NCI-H524 (cell line): ENCODE measurements at regions not wholly inside any gene's neighbourhood (a gene's known extent, or its start where the extent isn't known, plus 50 kb on each side); places are given as distances from the start of the nearest gene placed in this dataset.

ENCODE experiments used
- DNase-seq, 2 experiments: peaks; one replicate each; lab custom pipeline; 2025; lab: John Stamatoyannopoulos, UW

- no peak for DNase-seq
Measured at GRCh38 chr5:2441495-2442180, 309.8 kb downstream of the IRX2 start.

GRCh38 chr5:2439608-2440007, 311.9 kb downstream of the IRX2 start:
- DNase-seq, result no peak

GRCh38 chr5:2433086-2433485, 318.4 kb downstream of the IRX2 start:
- no peak for DNase-seq

GRCh38 chr5:2432076-2432920, 319.2 kb downstream of the IRX2 start:
- DNase-seq, result no peak

- DNase-seq, result no peak
Measured at GRCh38 chr5:2430606-2431005, 320.9 kb downstream of the IRX2 start.

GRCh38 chr5:2427983-2428382, 323.5 kb downstream of the IRX2 start:
- no peak for DNase-seq

- DNase-seq, result no peak
Measured at GRCh38 chr5:2423634-2424033, 327.8 kb downstream of the IRX2 start.

DNA sequence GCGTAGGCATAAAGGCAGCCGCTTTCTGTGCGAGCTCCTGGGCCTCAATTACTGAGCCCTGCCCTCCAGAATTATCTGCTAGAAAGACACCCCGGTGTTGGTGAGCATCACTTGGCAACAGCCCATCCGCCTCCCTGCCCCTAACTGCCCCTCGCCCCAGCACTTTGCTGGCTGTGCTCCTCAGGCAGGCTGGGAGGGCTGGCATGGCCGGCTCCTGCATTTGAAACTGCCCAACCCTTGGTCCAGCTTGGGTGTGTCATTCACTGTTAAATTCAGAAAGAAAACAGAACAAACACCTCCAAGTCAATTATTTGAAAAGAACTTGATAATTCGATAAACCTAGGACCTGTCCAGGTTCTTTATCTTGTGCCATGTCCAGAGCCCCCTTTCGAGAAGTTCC, 334.2 kb downstream of the IRX2 start:
- DNase-seq, result no peak

DNA sequence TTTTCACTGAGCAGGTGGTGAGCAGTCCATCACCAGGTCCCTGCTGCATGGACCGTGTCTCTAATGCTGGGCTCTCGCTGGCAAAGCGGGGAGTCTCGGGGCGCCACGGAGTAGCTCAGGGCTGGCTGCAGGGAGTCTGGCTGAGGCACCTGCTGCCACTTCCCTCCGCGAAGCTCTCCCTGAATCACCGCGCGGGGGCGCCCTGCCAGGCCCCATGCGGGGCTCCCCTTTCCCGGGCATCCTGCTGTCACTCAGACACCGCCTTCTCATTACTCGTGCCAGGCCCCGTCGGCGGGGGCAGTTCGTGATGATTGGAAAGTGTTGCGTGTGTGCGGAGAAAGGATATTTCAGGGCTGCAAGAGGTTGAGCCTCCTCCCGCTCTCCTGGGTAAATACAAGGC, 335.8 kb downstream of the IRX2 start:
- no peak for DNase-seq

- DNase-seq, result no peak
Measured at GRCh38 chr5:2410451-2410850, 341.0 kb downstream of the IRX2 start.

GRCh38 chr5:2403296-2403695, 348.2 kb downstream of the IRX2 start:
- DNase-seq, result no peak

- DNase-seq, result no peak
Measured at GRCh38 chr5:2399804-2400203, 351.7 kb downstream of the IRX2 start.

DNA sequence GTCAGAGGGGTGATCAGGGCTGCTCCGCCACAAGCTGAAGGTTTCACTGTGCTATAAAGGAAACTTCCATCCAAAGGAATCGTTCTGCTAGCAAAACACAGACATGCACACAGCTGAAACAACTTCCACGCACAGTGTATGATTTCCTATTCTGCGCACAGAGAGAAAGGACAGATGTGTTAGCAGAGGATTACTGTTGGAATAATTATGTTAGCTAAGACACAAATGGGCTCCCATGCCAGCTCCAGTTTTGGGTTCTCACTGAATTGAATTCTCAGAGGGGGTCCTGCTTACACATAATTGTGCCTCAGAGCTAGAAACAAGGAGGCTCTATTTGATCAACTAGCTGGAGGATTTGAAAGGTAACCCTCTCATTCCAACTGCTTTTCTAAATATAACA, 352.4 kb downstream of the IRX2 start:
- DNase-seq, result peak in 1 of 2 experiments; percentile 61

DNA sequence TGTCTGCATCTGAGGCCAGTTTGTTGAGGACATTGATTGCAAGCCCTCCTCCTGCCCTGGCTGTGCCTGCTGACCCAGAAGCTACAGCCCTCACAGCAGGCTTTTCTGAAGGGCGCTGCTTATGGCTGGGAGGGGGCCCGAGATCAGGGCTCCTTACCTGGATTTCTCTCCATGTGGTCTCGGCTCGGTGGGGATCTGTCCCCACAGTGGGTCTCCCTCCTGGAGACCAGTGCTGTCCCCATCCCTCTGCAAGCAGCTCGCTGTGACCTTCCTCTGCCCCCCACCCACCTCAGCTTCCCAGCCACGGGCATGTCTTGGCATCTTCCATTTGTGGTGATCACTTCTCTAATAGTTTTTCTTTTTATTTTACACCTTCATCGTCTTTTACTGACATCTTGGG, 357.9 kb downstream of the IRX2 start:
- DNase-seq, result no peak

- no peak for DNase-seq
Measured at GRCh38 chr5:2391566-2391965, 359.9 kb downstream of the IRX2 start.

- DNase-seq, result no peak
Measured at GRCh38 chr5:2391021-2391420, 360.5 kb downstream of the IRX2 start.

- peak in 1 of 2 experiments; percentile 27 for DNase-seq
Measured at GRCh38 chr5:2388571-2388970, 362.9 kb downstream of the IRX2 start.

DNA sequence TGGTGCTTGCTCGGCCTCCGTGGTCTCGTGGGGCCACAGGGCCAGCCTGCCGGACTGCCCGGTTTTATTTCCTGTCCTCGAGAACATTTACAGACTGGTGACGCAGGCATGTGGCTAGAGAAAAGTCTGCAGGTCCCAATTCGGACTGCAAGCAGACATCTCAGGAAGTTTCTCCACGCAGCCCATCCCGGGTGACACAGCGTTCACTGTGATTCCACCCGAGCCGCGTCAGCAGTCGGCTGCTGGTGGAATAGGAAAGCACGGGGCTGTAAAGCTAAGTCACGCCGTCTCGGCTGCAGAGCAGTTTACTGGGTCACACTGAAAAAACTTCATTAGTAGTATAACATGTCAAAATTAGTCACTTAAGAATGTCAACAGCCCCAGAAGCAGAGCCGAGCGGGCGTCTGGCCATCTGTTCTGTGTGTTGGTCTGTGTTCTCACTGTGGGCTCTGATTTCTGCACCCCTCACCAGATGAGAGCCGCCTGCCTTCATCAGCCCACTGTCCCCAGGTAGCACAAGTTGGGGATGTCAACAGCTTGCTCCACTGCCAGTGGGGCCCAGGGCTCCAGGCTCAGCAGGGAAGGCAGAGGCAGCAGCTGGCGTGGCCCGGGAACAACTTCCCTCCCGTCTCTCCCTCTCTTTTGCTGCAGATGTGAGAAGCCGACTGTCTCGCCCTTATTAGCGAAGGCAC, 363.7 kb downstream of the IRX2 start:
- peak; percentile 96 to 98 for DNase-seq

DNA sequence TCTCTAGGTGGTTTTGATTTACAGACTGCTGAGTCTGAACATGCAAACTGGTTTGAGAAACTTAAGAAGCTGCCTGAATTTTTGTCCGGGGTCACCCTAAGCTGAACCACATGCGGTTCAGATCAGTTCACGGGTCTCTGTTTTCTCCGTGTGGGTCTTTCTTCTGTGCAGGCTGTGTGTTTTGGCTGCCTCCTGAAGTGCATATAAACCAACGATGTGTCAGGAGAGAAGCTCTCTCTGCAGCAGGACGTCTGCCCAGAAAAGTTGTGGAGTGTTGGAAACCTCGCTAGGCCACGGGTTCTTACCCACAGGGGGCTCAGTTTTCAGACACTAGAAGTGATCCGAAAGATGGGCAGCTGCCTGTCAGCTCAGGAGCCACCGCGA, 364.2 kb downstream of the IRX2 start:
- peak in 1 of 2 experiments; percentile 45 for DNase-seq

DNA sequence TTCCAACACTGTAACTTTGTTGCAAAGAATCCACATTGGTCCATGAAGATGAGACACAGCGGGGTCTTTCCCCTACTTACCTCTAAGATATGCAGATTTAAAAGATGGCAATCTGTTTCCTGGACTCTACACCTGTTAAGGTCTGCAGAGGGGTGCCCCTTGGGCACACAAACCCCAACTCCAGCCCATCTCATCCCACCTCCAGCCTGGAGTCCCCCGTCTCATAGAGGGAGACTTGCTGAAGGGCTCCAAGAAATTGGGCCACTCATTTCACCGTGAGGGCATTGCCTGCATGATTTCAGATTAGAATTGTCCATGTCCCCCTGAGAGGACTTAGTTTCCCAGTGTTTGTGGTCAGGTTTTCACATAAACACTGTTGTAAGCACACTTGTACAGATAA, 365.7 kb downstream of the IRX2 start:
- DNase-seq, result no peak

DNA sequence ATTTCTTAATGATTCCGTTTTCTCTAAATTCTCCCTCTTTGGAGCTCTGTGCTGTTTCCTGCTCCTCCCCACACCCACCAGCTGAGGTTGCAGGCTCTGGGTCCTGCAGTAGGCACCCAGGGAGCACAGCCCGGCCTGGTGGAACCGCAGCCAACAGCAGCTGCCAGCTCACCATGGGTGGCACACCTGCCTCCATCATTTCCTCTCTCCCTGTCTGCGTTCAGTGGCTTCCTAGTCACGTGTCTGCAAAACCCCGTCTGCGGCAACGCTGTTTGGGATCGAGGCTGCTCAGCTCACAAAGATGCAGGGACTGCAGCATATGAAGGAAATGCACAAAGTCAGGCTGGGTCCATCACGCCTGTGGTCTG, 367.8 kb downstream of the IRX2 start:
- DNase-seq, result peak in 1 of 2 experiments; percentile 12

DNA sequence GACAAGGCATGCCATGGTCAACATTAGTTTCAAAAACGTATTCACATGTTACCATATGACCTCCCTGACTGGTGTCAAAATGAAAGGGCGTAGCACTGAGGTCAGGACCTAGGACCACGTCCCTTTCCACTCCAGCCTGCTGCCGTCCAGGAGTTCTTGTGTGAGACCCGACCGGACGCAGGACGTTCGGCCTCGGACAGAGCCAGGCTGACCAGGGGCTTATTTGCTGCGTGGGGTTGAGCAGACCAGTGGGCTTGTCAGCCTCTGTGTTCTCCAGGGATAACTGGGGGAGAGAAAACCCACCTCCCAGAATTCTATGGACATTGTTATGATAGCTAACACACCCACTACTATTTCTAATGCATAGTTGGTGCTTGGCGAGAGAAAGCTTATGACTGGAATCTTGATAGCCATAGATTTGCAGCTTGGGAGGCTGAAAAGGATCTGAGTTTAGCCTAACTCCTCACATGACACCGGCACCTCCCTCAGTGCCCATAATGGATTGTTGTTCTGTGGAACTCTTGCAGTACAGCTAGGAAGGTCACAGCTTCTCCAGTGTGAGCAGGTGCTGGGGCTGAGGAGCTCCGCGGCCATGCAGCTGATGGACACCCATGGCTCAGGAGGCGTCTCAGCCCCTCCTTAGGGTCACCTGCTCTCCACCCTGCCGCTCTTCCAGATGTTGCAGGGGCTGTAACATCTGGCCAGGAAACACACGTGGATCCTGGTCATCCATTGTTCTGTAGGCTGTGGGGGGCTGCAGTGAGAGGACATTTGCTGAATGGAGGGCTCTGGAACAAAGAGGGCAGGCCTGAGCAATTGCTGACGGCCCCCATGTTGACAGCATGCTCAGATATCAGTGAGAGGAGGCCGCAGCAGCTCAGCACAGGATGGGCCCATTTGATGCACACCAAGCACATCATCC, 368.4 kb downstream of the IRX2 start:
- no peak for DNase-seq
